Stomach (tissue), 8 donors: ENCODE measurements at regions not wholly inside any gene's neighbourhood (a gene's known extent, or its start where the extent isn't known, plus 50 kb on each side); places are given as distances from the start of the nearest gene placed in this dataset.

Experiments
- DNase-seq, 2 donors: peaks; one replicate each; pipeline versions ENCODE4 v3.0.0 to v3.0.0-alpha.2; 2013 to 2019
- H3K27ac ChIP-seq, 5 donors: fragments of 200-600 bp in 4 of 5; sonication (generic) in 4 of 5; one replicate each; pipeline ENCODE4 v1.5.1; 2013 to 2019; ENCODE audit warnings: mild to moderate bottlenecking in 1 of 5, moderate library complexity in 1 of 5
- H3K27me3 ChIP-seq, 3 donors: fragments of 200-600 bp; sonication (generic); one replicate each; pipeline ENCODE4 v1.5.1; 2017 to 2019; ENCODE audit warnings: mixed run types in 1 of 3
- H3K36me3 ChIP-seq, 4 donors: fragments of 200-600 bp; sonication (generic); 1 replicate in 3 of 4; 2 replicates in 1 of 4; pipeline ENCODE4 v1.5.1; 2016 to 2019
- H3K4me1 ChIP-seq, 4 donors: fragments of 200-600 bp; sonication (generic); one replicate each; pipeline ENCODE4 v1.5.1; 2016 to 2019
- H3K4me3 ChIP-seq, 4 donors: fragments of 200-600 bp; sonication (generic) in 3 of 4; one replicate each; pipeline ENCODE4 v1.5.1; 2016 to 2019; ENCODE audit warnings: mild to moderate bottlenecking in 1 of 4
- H3K9me3 ChIP-seq, 4 donors: fragments of 200-600 bp; sonication (generic); one replicate each; pipeline ENCODE4 v1.5.1; 2016 to 2019
- EP300 ChIP-seq: sonication (generic); formaldehyde crosslinking; IDR thresholded peaks from one replicate; pipeline ENCODE4 v1.6.1; 2017; ENCODE audit warnings: antibody characterized with exemption
- POLR2A ChIP-seq, 4 donors: fragments of 450-650 bp; IDR thresholded peaks; one replicate each; pipeline ENCODE4 v1.6.1; 2016; ENCODE audit warnings: antibody characterized with exemption in 4 of 4, control low read depth in 2 of 4, mild to moderate bottlenecking in 1 of 4, moderate library complexity in 1 of 4
- POLR2AphosphoS5 ChIP-seq, 3 donors: sonication (generic); formaldehyde crosslinking; IDR thresholded peaks; one replicate each; pipeline ENCODE4 v1.6.1; 2016; ENCODE audit warnings: antibody characterized with exemption in 3 of 3
- WGBS, 5 donors: extraction: QIAGEN DNeasy Blood & Tissue Kit in 3 of 5; methylation state at CpG; one replicate each; pipeline versions ENCODE4 v1.1.5 to v1.1.7; 2013 to 2018; 5-methylcytosine and 5-hydroxymethylcytosine counted together
- intact Hi-C: fragments of 100-400 bp; cut with DNase I; formaldehyde crosslinking; loops from one replicate; pipeline ENCODE4 v1.15.1; 2023; ENCODE audit warnings: low total_unique reads
- TF ChIP-seq, protein P1 (sequence below), 7 experiments: fragments of 450-650 bp in 4 of 7; fragments of 200-600 bp in 3 of 7; sonication (generic) in 3 of 7; IDR thresholded peaks; one replicate each; pipeline ENCODE4 v1.5.1; 2016 to 2019; ENCODE audit warnings: antibody characterized with exemption in 7 of 7, control low read depth in 2 of 7, mild to moderate bottlenecking in 1 of 7
- donor health status: healthy with polysubstance abuse.
- donor health status: Bipolar disorder and iron deficiency.
- donor health status: healthy.

DNA sequence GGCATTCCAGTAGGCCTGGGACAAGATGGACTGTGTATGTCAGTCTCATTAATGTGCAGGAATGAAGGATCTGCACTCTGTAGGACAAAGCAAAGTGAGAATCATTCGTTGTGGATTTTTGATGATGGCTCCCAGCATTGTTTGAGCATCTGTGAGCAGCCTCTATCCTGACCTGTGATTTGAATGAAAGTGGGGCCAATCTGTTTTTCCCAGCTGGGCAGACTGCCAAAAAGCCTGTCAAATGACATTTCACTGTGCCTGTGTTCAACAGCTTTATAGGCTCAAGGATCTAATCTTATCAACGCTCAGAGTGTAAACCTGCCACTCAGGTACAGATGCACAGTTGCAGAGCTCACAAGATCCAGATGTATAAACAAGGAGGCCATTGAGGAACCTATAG lies 86.7 kb upstream of the SYNDIG1 start:
- peak; percentile 65 to 81 for DNase-seq
- Histone ChIP-seq H3K27me3 (no peaks in the 10 kb centered on the region), H3K4me1 (peaks cover 0 to 26% (median 8%) of the 10 kb centered on the region in 4 donors), H3K27ac (no peak overlapping the region), H3K4me3 (no peak overlapping the region), H3K9me3 (no peaks in the 10 kb centered on the region), H3K36me3 (no peaks in the 10 kb centered on the region)
- intact Hi-C loops: no loop called here
- WGBS, 5 donors: 3 to 11% (median 5%) methylated on average over 2 of the region's 2 CpGs
- TF ChIP-seq, protein P1, sequence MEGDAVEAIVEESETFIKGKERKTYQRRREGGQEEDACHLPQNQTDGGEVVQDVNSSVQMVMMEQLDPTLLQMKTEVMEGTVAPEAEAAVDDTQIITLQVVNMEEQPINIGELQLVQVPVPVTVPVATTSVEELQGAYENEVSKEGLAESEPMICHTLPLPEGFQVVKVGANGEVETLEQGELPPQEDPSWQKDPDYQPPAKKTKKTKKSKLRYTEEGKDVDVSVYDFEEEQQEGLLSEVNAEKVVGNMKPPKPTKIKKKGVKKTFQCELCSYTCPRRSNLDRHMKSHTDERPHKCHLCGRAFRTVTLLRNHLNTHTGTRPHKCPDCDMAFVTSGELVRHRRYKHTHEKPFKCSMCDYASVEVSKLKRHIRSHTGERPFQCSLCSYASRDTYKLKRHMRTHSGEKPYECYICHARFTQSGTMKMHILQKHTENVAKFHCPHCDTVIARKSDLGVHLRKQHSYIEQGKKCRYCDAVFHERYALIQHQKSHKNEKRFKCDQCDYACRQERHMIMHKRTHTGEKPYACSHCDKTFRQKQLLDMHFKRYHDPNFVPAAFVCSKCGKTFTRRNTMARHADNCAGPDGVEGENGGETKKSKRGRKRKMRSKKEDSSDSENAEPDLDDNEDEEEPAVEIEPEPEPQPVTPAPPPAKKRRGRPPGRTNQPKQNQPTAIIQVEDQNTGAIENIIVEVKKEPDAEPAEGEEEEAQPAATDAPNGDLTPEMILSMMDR (IDR thresholded peaks at IDR 0.05): no peak
- TF ChIP-seq POLR2A (IDR thresholded peaks at IDR 0.05) (no peak), EP300 (no peak)

DNA sequence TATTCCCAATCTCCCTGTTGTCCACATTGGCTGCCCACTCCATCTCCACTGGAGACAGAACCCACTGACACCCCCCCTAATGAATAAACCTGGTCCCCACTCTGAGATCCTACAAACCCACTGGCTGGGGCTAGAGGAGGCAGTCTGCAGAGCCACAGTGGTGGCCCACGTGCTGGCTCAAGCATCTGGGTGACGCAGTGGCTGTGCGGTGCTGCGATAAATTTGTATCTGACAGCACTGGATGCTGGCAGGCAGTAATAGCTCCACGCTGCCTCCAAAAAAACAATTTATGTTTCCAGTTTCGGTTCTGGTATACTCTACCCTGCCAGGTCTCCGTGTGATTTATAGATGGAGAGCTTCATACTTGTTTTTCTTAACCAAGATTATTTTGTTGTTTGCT lies 87.1 kb upstream of the SYNDIG1 start:
- DNase-seq: peak in 1 of 2 donors; percentile 64
- no peak overlapping the region for H3K4me3 ChIP-seq
- no peaks in the 10 kb centered on the region for H3K36me3 ChIP-seq
- intact Hi-C loops: no loop called here
- no peak overlapping the region for H3K27ac ChIP-seq
- H3K27me3 ChIP-seq: no peaks in the 10 kb centered on the region
- no peaks in the 10 kb centered on the region for H3K9me3 ChIP-seq
- TF ChIP-seq POLR2AphosphoS5 (IDR thresholded peaks at IDR 0.05): peak in 1 of 3 donors; percentile 12
- no peak for TF ChIP-seq POLR2A (IDR thresholded peaks at IDR 0.05)
- H3K4me1 ChIP-seq: peaks cover 0 to 26% (median 8%) of the 10 kb centered on the region in 4 donors
- 39 to 57% (median 48%) methylated on average over 7 of the region's 7 CpGs for WGBS, 5 donors

DNA sequence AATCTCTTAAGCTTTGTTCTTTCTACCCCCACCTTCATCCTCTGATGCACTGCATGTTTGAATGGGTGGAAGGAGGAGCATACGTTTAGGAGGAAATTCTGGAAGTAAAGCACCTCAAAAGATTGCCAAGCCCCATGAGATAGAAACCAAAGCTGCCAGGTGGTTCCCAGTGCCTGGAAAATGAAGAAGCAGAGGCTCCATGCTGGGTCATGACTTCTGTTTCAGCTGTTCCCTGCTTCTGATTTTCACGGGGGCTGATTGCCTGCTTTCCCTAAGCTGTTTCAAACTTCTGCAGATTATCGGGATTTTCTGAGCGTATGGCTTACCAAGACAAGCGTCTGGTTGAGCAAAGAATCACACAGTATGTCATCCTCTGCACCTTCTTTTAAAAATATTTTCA lies 87.5 kb upstream of the SYNDIG1 start:
- Histone ChIP-seq H3K36me3 (no peaks in the 10 kb centered on the region), H3K27ac (no peak overlapping the region), H3K27me3 (no peaks in the 10 kb centered on the region), H3K4me3 (no peak overlapping the region), H3K4me1 (peaks cover 0 to 26% (median 8%) of the 10 kb centered on the region in 4 donors), H3K9me3 (no peaks in the 10 kb centered on the region)
- WGBS, 5 donors: 59 to 75% (median 69%) methylated on average over 5 of the region's 5 CpGs
- TF ChIP-seq, protein P1 (IDR thresholded peaks at IDR 0.05): no peak
- TF ChIP-seq POLR2A (IDR thresholded peaks at IDR 0.05) (no peak), POLR2AphosphoS5 (IDR thresholded peaks at IDR 0.05) (no peak), EP300 (no peak)
- no peak for DNase-seq
- intact Hi-C loops: no loop called here

DNA sequence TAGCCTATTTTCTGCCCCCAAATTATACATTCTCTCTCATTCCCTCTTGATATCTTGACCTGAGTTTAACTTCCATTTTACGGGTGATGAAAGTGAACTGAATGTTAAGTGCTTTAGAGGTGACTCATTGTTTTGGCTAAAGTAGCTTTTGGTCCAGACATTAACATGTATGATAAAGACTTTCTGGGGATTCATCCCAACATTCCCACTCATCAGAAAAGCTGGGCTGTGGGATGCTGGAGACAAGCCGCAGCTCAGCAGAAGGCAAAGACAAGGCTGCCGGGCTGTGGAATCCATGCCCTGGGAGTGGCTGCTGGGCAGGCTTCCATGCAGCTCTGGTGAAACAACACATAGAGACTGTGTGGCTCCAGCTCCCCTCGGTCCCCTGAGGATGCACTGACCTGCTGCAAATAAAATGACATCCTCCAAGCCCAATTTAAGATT lies 89.9 kb upstream of the SYNDIG1 start:
- peaks cover 0 to 26% (median 8%) of the 10 kb centered on the region in 4 donors for H3K4me1 ChIP-seq
- peak in 1 of 2 donors; percentile 48 for DNase-seq
- intact Hi-C loops: no loop called here

More for the DNA sequence above, 89.9 kb upstream of the SYNDIG1 start:
- Histone ChIP-seq H3K4me3 (no peak overlapping the region), H3K9me3 (no peaks in the 10 kb centered on the region), H3K27me3 (no peaks in the 10 kb centered on the region), H3K27ac (peak overlapping the region in 2 of 5 donors; percentile 20 to 35), H3K36me3 (no peaks in the 10 kb centered on the region)
- WGBS, 5 donors: 25 to 38% (median 30%) methylated on average over 4 of the region's 4 CpGs
- TF ChIP-seq, protein P1 (IDR thresholded peaks at IDR 0.05): no peak
- TF ChIP-seq POLR2A (IDR thresholded peaks at IDR 0.05): no peak
